Pons (tissue), 1 donor: ENCODE measurements at regions not wholly inside any gene's neighbourhood (a gene's known extent, or its start where the extent isn't known, plus 50 kb on each side); places are given as distances from the start of the nearest gene placed in this dataset.

Experiments
- DNase-seq: peaks from one replicate; pipeline ENCODE4 v3.0.0-alpha.2; 2016; ENCODE audit warnings: low spot score

- DNase-seq: no peak
These were observed 195.4 kb downstream of the SLIT2 start for GRCh38 chr4:20447103-20447502.

GRCh38 chr4:20451986-20452385, 200.3 kb downstream of the SLIT2 start:
- no peak for DNase-seq

GRCh38 chr4:20454515-20454914, 202.8 kb downstream of the SLIT2 start:
- no peak for DNase-seq

- DNase-seq: no peak
These were observed 204.7 kb downstream of the SLIT2 start for GRCh38 chr4:20456407-20456806.

- DNase-seq: no peak
These were observed 210.9 kb downstream of the SLIT2 start for GRCh38 chr4:20462426-20463175.

GRCh38 chr4:20463176-20463430, 211.4 kb downstream of the SLIT2 start:
- DNase-seq: no peak

GRCh38 chr4:20464381-20464780, 212.7 kb downstream of the SLIT2 start:
- no peak for DNase-seq

GRCh38 chr4:20474119-20474518, 222.4 kb downstream of the SLIT2 start:
- no peak for DNase-seq

- no peak for DNase-seq
These were observed 221.8 kb upstream of the PACRGL start for GRCh38 chr4:20478412-20478811.

- no peak for DNase-seq
These were observed 219.9 kb upstream of the PACRGL start for GRCh38 chr4:20480165-20480947.

GRCh38 chr4:20483416-20483815, 216.8 kb upstream of the PACRGL start:
- DNase-seq: no peak

GRCh38 chr4:20486433-20486832, 213.8 kb upstream of the PACRGL start:
- no peak for DNase-seq

- DNase-seq: no peak
These were observed 212.8 kb upstream of the PACRGL start for GRCh38 chr4:20487446-20487845.

GRCh38 chr4:20487852-20488251, 212.4 kb upstream of the PACRGL start:
- peak; percentile 2 for DNase-seq

- no peak for DNase-seq
These were observed 209.5 kb upstream of the PACRGL start for GRCh38 chr4:20490734-20491133.

- no peak for DNase-seq
These were observed 206.4 kb upstream of the PACRGL start for GRCh38 chr4:20493761-20494353.

- DNase-seq: no peak
These were observed 204.2 kb upstream of the PACRGL start for GRCh38 chr4:20496068-20496467.

GRCh38 chr4:20504146-20504545, 196.1 kb upstream of the PACRGL start:
- no peak for DNase-seq

GRCh38 chr4:20505927-20506326, 194.3 kb upstream of the PACRGL start:
- DNase-seq: no peak

GRCh38 chr4:20506827-20507226, 193.4 kb upstream of the PACRGL start:
- no peak for DNase-seq

GRCh38 chr4:20509315-20509714, 190.9 kb upstream of the PACRGL start:
- no peak for DNase-seq

- no peak for DNase-seq
These were observed 188.0 kb upstream of the PACRGL start for GRCh38 chr4:20512033-20512792.

- DNase-seq: no peak
These were observed 187.3 kb upstream of the PACRGL start for GRCh38 chr4:20512985-20513384.
